HepG2 (cell line): ENCODE measurements at regions not wholly inside any gene's neighbourhood (a gene's known extent, or its start where the extent isn't known, plus 50 kb on each side); places are given as distances from the start of the nearest gene placed in this dataset.

Experiments
- ATAC-seq: fragments of 200-7000 bp; cut with Tn5 transposase; 3 replicates; pipeline ENCODE4 v1.9.1; 2020; ENCODE audit warnings: mild to moderate bottlenecking, moderate library complexity
- BruUV-seq: library from RNA; stranded (reverse); fragments of 400-500 nt; replicated peaks from 2 replicates; lab custom pipeline; 2021; lab: Mats Ljungman, UMichigan
- CTCF ChIA-PET: fragments of 300-600 bp; formaldehyde crosslinking; extraction: SDS; loops from one replicate; lab custom pipeline; 2021; ENCODE audit warnings: low total read pairs, inconsistent platforms, low intra/inter-chr PET ratio; lab: Yijun Ruan, JAX
- POLR2A ChIA-PET: fragments of 350-600 bp; sonication (Branson Sonifier 250); formaldehyde crosslinking; loops from one replicate; lab custom pipeline; 2020; ENCODE audit warnings: antibody characterized with exemption, inconsistent platforms; lab: Yijun Ruan, JAX
- DNase-seq: peaks from one replicate; pipeline ENCODE4 v3.0.0-alpha.2; 2015; ENCODE audit warnings: low spot score
- FAIRE-seq: peaks from 3 replicates; lab custom pipeline; 2011; peaks lifted over from hg19 to GRCh38; lab: Jason Lieb, UNC
- H2AFZ ChIP-seq: one replicate; pipeline ENCODE4 v1.6.1; 2011; ENCODE audit warnings: low read length, inconsistent platforms
- H3K27ac ChIP-seq: fragments of 300-600 bp; 3 replicates; pipeline ENCODE4 v1.8.0; 2011; ENCODE audit warnings: mixed run types, mild to moderate bottlenecking, mixed read lengths, low read length, inconsistent platforms; ENCODE audit not compliant: insufficient read depth; ENCODE audit errors: extremely low read length
- H3K27me3 ChIP-seq, 2 experiments: fragments of 200-600 bp in 1 of 2; 2 replicates in 1 of 2; 3 replicates in 1 of 2; pipeline versions ENCODE4 v1.6.0 to v1.8.0; 2011; ENCODE audit warnings: low read length in 2 of 2, mild to moderate bottlenecking in 2 of 2, moderate library complexity in 2 of 2, inconsistent platforms in 1 of 2; ENCODE audit not compliant: insufficient read depth in 2 of 2, control insufficient read depth in 1 of 2
- H3K36me3 ChIP-seq, 2 experiments: fragments of 200-600 bp in 1 of 2; replicated peaks in 1 of 2; 2 replicates in 1 of 2; 3 replicates in 1 of 2; pipeline versions ENCODE4 v1.5.1 to v1.8.0; 2011; ENCODE audit warnings: low read length in 2 of 2, inconsistent platforms in 1 of 2; ENCODE audit not compliant: insufficient read depth in 2 of 2, control insufficient read depth in 1 of 2
- H3K4me1 ChIP-seq: 2 replicates; pipeline ENCODE4 v1.5.1; 2012; ENCODE audit warnings: low read length, inconsistent platforms; ENCODE audit not compliant: insufficient read depth
- H3K4me2 ChIP-seq: 2 replicates; pipeline ENCODE4 v1.6.0; 2011; ENCODE audit warnings: low read depth, low read length, inconsistent platforms
- H3K4me3 ChIP-seq, 3 experiments: fragments of 200-600 bp in 1 of 3; sonication (generic), shearing (Covaris generic) in 1 of 3; replicated peaks in 1 of 3; 2 replicates each; pipeline ENCODE4 v1.5.1; 2011 to 2016; ENCODE audit warnings: low read length in 3 of 3, inconsistent platforms in 2 of 3, low read depth in 2 of 3, mild to moderate bottlenecking in 2 of 3, control low read depth in 1 of 3, mixed read lengths in 1 of 3; ENCODE audit not compliant: insufficient read depth in 1 of 3
- H3K79me2 ChIP-seq: one replicate; pipeline ENCODE4 v1.6.1; 2011; ENCODE audit warnings: low read length, inconsistent platforms; ENCODE audit not compliant: insufficient read depth
- H3K9ac ChIP-seq: 2 replicates; pipeline ENCODE4 v1.6.0; 2011; ENCODE audit warnings: mild to moderate bottlenecking, low read depth, low read length, inconsistent platforms; ENCODE audit not compliant: insufficient read depth
- H3K9me3 ChIP-seq: 2 replicates; pipeline ENCODE4 v1.5.1; 2012; ENCODE audit warnings: mild to moderate bottlenecking, low read length
- H4K20me1 ChIP-seq: 2 replicates; pipeline ENCODE4 v1.6.0; 2011; ENCODE audit warnings: inconsistent platforms, mild to moderate bottlenecking, low read length, moderate library complexity; ENCODE audit not compliant: insufficient read depth
- HNRNPK ChIP-seq: fragments of 200-400 bp; formaldehyde crosslinking; IDR thresholded peaks from 2 replicates; pipeline ENCODE4 v1.6.1; 2018; ENCODE audit warnings: low read length, low read depth, moderate library complexity, mild to moderate bottlenecking; ENCODE audit not compliant: poor library complexity, severe bottlenecking
- HNRNPLL ChIP-seq: fragments of 200-400 bp; formaldehyde crosslinking; IDR thresholded peaks from 2 replicates; pipeline ENCODE4 v1.6.1; 2017; ENCODE audit warnings: mild to moderate bottlenecking, low read depth, low read length; ENCODE audit not compliant: poor library complexity, severe bottlenecking
- MAZ ChIP-seq, 2 experiments: sonication (generic) in 1 of 2; formaldehyde crosslinking in 1 of 2; IDR thresholded peaks; 2 replicates each; pipeline versions ENCODE4 v1.5.0 to v1.6.1; 2012 to 2020; ENCODE audit warnings: low read depth in 2 of 2, mild to moderate bottlenecking in 2 of 2, borderline replicate concordance in 1 of 2, improper control_type of control experiment in 1 of 2, low read length in 1 of 2, missing genetic modification reagents in 1 of 2, moderate library complexity in 1 of 2
- MYNN ChIP-seq: sonication (generic); formaldehyde crosslinking; IDR thresholded peaks from 2 replicates; pipeline ENCODE4 v1.4.0; 2020; ENCODE audit warnings: mild to moderate bottlenecking, low read depth, missing genetic modification reagents
- NR2F1 ChIP-seq, 2 experiments: fragments of 450-650 bp in 1 of 2; formaldehyde crosslinking in 1 of 2; IDR thresholded peaks; 2 replicates each; pipeline versions ENCODE4 v1.5.0 to v1.6.1; 2016 to 2020; ENCODE audit warnings: mild to moderate bottlenecking in 1 of 2, missing compliant biosample characterization in 1 of 2, missing genetic modification reagents in 1 of 2, moderate library complexity in 1 of 2
- RNF219 ChIP-seq: sonication (generic); formaldehyde crosslinking; IDR thresholded peaks from 2 replicates; pipeline ENCODE4 v1.5.0; 2020; ENCODE audit warnings: mild to moderate bottlenecking, missing genetic modification reagents
- SATB2 ChIP-seq: sonication (generic); formaldehyde crosslinking; IDR thresholded peaks from 2 replicates; pipeline ENCODE4 v1.5.0; 2020; ENCODE audit warnings: missing genetic modification reagents
- SOX13 ChIP-seq, 3 experiments: fragments of 450-650 bp in 1 of 3; sonication (generic) in 1 of 3; formaldehyde crosslinking in 1 of 3; IDR thresholded peaks in 2 of 3; conservative IDR thresholded peaks in 1 of 3; 2 replicates each; pipeline versions ENCODE4 v1.5.0 to v1.6.1; 2016 to 2020; ENCODE audit warnings: antibody characterized with exemption in 1 of 3, mild to moderate bottlenecking in 1 of 3, missing compliant biosample characterization in 1 of 3, missing genetic modification reagents in 1 of 3, moderate library complexity in 1 of 3
- TARDBP ChIP-seq: sonication (generic); formaldehyde crosslinking; IDR thresholded peaks from 2 replicates; pipeline ENCODE4 v1.8.0; 2022; ENCODE audit warnings: mild to moderate bottlenecking, missing genetic modification reagents
- U2AF1 ChIP-seq: fragments of 200-400 bp; formaldehyde crosslinking; optimal IDR thresholded peaks from 2 replicates; pipeline ENCODE3; 2017; ENCODE audit warnings: mild to moderate bottlenecking, low read depth, low read length
- ZFP36L2 ChIP-seq: sonication (generic); formaldehyde crosslinking; IDR thresholded peaks from 2 replicates; pipeline ENCODE4 v1.4.0; 2020; ENCODE audit warnings: missing genetic modification reagents
- ZNF280D ChIP-seq: sonication (generic); formaldehyde crosslinking; IDR thresholded peaks from 2 replicates; pipeline ENCODE4 v1.5.1; 2020; ENCODE audit warnings: mild to moderate bottlenecking, missing genetic modification reagents
- ZNF337 ChIP-seq: sonication (generic); formaldehyde crosslinking; IDR thresholded peaks from 2 replicates; pipeline ENCODE4 v1.5.1; 2020; ENCODE audit warnings: missing genetic modification reagents, low read depth, mild to moderate bottlenecking, borderline replicate concordance
- ZNF484 ChIP-seq: sonication (generic); formaldehyde crosslinking; IDR thresholded peaks from 2 replicates; pipeline ENCODE4 v1.5.1; 2020; ENCODE audit warnings: mild to moderate bottlenecking, low read depth, missing genetic modification reagents, borderline replicate concordance
- ZNF672 ChIP-seq: sonication (generic); formaldehyde crosslinking; IDR thresholded peaks from 2 replicates; pipeline ENCODE4 v1.8.1; 2022; ENCODE audit warnings: missing genetic modification reagents
- ZNF749 ChIP-seq: sonication (generic); formaldehyde crosslinking; IDR thresholded peaks from 2 replicates; pipeline ENCODE4 v1.8.0; 2022; ENCODE audit warnings: mild to moderate bottlenecking, missing genetic modification reagents, moderate library complexity, borderline replicate concordance
- ZNF768 ChIP-seq: sonication (generic); formaldehyde crosslinking; IDR thresholded peaks from 2 replicates; pipeline ENCODE4 v1.4.0; 2020; ENCODE audit warnings: missing genetic modification reagents
- WGBS: methylation state at CpG from one replicate; pipeline ENCODE4 v1.1.6; 2017; ENCODE audit warnings: low lambda C conversion rate; 5-methylcytosine and 5-hydroxymethylcytosine counted together
- in situ Hi-C: cut with HindIII; loops from 2 replicates; pipeline ENCODE4 v1.10.0; 2017; ENCODE audit warnings: low pct_unique_long_range_greater_than_20kb; ENCODE audit not compliant: extremely low pct_ligation_motif_present
- intact Hi-C: fragments of 100-400 bp; cut with micrococcal nuclease; formaldehyde crosslinking; loops from one replicate; pipeline ENCODE4 v1.10.0; 2022; ENCODE audit not compliant: unreplicated experiment

- in situ Hi-C loops, result no loop called here
- DNase-seq, result no peak
- Histone ChIP-seq H3K27ac (no peak overlapping the region), H3K27me3 (no peaks in the 10 kb centered on the region), H3K4me1 (no peaks in the 10 kb centered on the region), H3K4me3 (no peak overlapping the region), H3K4me2 (no peak overlapping the region), H3K9me3 (no peaks in the 10 kb centered on the region), H3K79me2 (no peaks in the 10 kb centered on the region), H3K9ac (no peak overlapping the region), H3K36me3 (no peaks in the 10 kb centered on the region), H2AFZ (no peak overlapping the region), H4K20me1 (no peaks in the 10 kb centered on the region)
- CTCF ChIA-PET, result no interaction called here
- BruUV-seq, result no TSS peak
- FAIRE-seq, result no peak
- intact Hi-C loops, result no loop called here
- no peak for ATAC-seq
- POLR2A ChIA-PET, result no interaction called here
- 91% methylated on average over 1 of the region's 1 CpG for WGBS
- TF ChIP-seq SOX13 (IDR thresholded peaks at IDR 0.05) (no peak), SOX13 (CRISPR knock-in tag; conservative IDR thresholded peaks at IDR 0.05 in 1 of 2, IDR thresholded peaks at IDR 0.05 in 1 of 2) (no peak), U2AF1 (no peak), MYNN (CRISPR knock-in tag) (no peak), ZNF749 (CRISPR knock-in tag) (no peak), ZNF337 (no peak), MAZ (IDR thresholded peaks at IDR 0.05; ENCODE audit: borderline replicate concordance, low read depth, low read length) (no peak), MAZ (CRISPR knock-in tag; IDR thresholded peaks at IDR 0.05; ENCODE audit: low read depth) (no peak), SATB2 (no peak), ZFP36L2 (CRISPR knock-in tag) (no peak), ZNF280D (CRISPR knock-in tag) (no peak), ZNF484 (CRISPR knock-in tag) (no peak), TARDBP (CRISPR knock-in tag) (no peak), ZNF768 (no peak), HNRNPLL (no peak), ZNF672 (CRISPR knock-in tag) (no peak), NR2F1 (CRISPR knock-in tag; IDR thresholded peaks at IDR 0.05) (no peak), RNF219 (CRISPR knock-in tag) (no peak), HNRNPK (no peak)
These were observed 86.0 kb upstream of the GALNT15 start for GRCh38 chr3:16088496-16088895.
